Keratinocyte (primary cell): ENCODE measurements at regions not wholly inside any gene's neighbourhood (a gene's known extent, or its start where the extent isn't known, plus 50 kb on each side); places are given as distances from the start of the nearest gene placed in this dataset.

ENCODE experiments used
- CTCF ChIP-seq, 3 experiments: IDR thresholded peaks in 1 of 3; conservative IDR thresholded peaks in 1 of 3; optimal IDR thresholded peaks in 1 of 3; 2 replicates in 2 of 3; 3 replicates in 1 of 3; pipeline versions ENCODE3 to v1.5.1; 2011; ENCODE audit warnings: low read length in 3 of 3, mild to moderate bottlenecking in 3 of 3, moderate library complexity in 2 of 3, control low read depth in 1 of 3, inconsistent platforms in 1 of 3; ENCODE audit not compliant: insufficient read depth in 2 of 3; ENCODE audit errors: extremely low read depth in 1 of 3
- EZH2 ChIP-seq: IDR thresholded peaks from one replicate; pipeline ENCODE4 v1.6.1; 2012; ENCODE audit warnings: inconsistent platforms, mild to moderate bottlenecking, low read length, moderate library complexity

GRCh38 chr10:44566786-44567185 lies 181.9 kb upstream of the CXCL12 start:
- TF ChIP-seq CTCF (optimal IDR thresholded peaks at IDR 0.05 in 1 of 3, IDR thresholded peaks at IDR 0.05 in 1 of 3, conservative IDR thresholded peaks at IDR 0.05 in 1 of 3; ENCODE audit: extremely low read depth in 1 of 3, insufficient read depth in 2 of 3, low read length in 3 of 3) (no peak), EZH2 (no peak)
